B cell (primary cell): ENCODE measurements at regions not wholly inside any gene's neighbourhood (a gene's known extent, or its start where the extent isn't known, plus 50 kb on each side); places are given as distances from the start of the nearest gene placed in this dataset.

ENCODE experiments used
- EZH2 ChIP-seq: IDR thresholded peaks from 2 replicates; pipeline ENCODE4 v1.6.1; 2012; ENCODE audit warnings: borderline replicate concordance, low read depth, mild to moderate bottlenecking, moderate library complexity, low read length; ENCODE audit not compliant: insufficient read depth, poor library complexity, severe bottlenecking
- TF ChIP-seq, protein P1 (sequence below): fragments of 200-600 bp; IDR thresholded peaks from one replicate; pipeline ENCODE4 v1.8.0; 2022; ENCODE audit warnings: antibody characterized with exemption, mild to moderate bottlenecking

DNA sequence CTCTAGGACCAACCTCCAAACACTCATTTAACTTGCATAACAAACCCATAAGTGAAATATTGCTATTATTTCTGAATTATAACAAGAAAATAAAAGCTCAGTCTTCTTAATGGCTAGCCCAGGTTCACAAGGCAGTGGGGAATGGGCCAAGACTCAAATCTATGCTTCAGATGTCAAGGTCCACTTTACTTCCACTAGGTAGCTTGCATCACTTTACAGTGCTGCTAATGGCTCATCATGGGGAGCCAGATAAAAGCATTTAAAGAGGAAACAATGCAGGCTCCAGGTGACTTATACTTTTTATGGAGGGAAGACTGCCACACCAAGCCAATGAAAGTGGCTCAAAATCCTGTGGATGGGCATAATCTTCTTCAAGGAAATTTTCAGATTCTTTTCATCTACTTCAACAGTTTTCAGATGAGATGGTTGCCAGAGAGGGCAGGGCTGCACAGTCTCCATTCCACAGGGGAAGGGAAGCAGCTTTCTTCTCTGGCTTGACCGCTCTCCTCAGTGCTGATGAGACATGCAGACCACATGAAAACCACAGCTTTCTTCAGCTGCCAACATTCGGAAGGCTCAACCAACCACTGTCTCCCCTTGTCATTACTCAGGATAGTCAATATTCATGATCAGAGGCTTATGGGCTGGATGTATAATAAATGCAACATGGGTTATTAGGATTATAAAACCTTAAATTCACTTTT is 361.9 kb upstream of the MEX3C start:
- TF ChIP-seq, protein P1, sequence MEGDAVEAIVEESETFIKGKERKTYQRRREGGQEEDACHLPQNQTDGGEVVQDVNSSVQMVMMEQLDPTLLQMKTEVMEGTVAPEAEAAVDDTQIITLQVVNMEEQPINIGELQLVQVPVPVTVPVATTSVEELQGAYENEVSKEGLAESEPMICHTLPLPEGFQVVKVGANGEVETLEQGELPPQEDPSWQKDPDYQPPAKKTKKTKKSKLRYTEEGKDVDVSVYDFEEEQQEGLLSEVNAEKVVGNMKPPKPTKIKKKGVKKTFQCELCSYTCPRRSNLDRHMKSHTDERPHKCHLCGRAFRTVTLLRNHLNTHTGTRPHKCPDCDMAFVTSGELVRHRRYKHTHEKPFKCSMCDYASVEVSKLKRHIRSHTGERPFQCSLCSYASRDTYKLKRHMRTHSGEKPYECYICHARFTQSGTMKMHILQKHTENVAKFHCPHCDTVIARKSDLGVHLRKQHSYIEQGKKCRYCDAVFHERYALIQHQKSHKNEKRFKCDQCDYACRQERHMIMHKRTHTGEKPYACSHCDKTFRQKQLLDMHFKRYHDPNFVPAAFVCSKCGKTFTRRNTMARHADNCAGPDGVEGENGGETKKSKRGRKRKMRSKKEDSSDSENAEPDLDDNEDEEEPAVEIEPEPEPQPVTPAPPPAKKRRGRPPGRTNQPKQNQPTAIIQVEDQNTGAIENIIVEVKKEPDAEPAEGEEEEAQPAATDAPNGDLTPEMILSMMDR, result no peak
- TF ChIP-seq EZH2, result no peak
